Stimulated activated naive B cell treated with anti-CD40 and anti-IgM and Interleukin-4, amounts not matched to agents 10 μg/mL and 1 μg/mL and 100 μg/mL, for 72 hours (primary cell): ENCODE measurements at regions not wholly inside any gene's neighbourhood (a gene's known extent, or its start where the extent isn't known, plus 50 kb on each side); places are given as distances from the start of the nearest gene placed in this dataset.
"Not testable (repeated sequence)": the region's sequence is repeated elsewhere in the genome, so short reads cannot be mapped to it uniquely, and the experiment has no call there.

Source experiments
- ATAC-seq, 2 donors: fragments of 150-1000 bp; cut with Tn5 transposase; replicated peaks; 2 replicates each; pipeline ENCODE4 v1.10.0; 2021; ENCODE audit warnings: moderate library complexity in 1 of 2
- DNase-seq: peaks from one replicate; pipeline ENCODE4 v3.0.0; 2021
- H3K27ac Mint-ChIP-seq: one replicate; pipeline ENCODE4 v1.8.0; 2022; ENCODE audit warnings: mild to moderate bottlenecking, mixed read lengths
- H3K27me3 Mint-ChIP-seq, 2 donors: one replicate each; pipeline ENCODE4 v1.8.0; 2022; ENCODE audit warnings: mixed read lengths in 2 of 2
- H3K36me3 Mint-ChIP-seq, 2 donors: one replicate each; pipeline ENCODE4 v1.8.0; 2022; ENCODE audit warnings: mixed read lengths in 2 of 2, mild to moderate bottlenecking in 1 of 2
- H3K4me1 Mint-ChIP-seq, 2 donors: one replicate each; pipeline ENCODE4 v1.8.0; 2022; ENCODE audit warnings: mixed read lengths in 2 of 2, mild to moderate bottlenecking in 1 of 2
- H3K4me3 Mint-ChIP-seq, 2 donors: one replicate each; pipeline ENCODE4 v1.8.0; 2022; ENCODE audit warnings: mild to moderate bottlenecking in 2 of 2, mixed read lengths in 2 of 2, moderate library complexity in 1 of 2
- H3K9me3 Mint-ChIP-seq, 2 donors: one replicate each; pipeline ENCODE4 v1.8.0; 2022; ENCODE audit warnings: mixed read lengths in 2 of 2, mild to moderate bottlenecking in 1 of 2

- Mint-ChIP-seq H3K9me3 (no peaks in the 10 kb centered on the region), H3K36me3 (no peaks in the 10 kb centered on the region), H3K4me1 (no peaks in the 10 kb centered on the region), H3K27ac (no peak overlapping the region), H3K27me3 (no peaks in the 10 kb centered on the region), H3K4me3 (no peak overlapping the region)
- ATAC-seq, result no peak
- no peak for DNase-seq
Measured at GRCh38 chr3:168688267-168688666, 592.5 kb upstream of the GOLIM4 start.

GRCh38 chr3:168684519-168684918 lies 588.8 kb upstream of the GOLIM4 start:
- no peaks in the 10 kb centered on the region for H3K4me1 Mint-ChIP-seq
- H3K9me3 Mint-ChIP-seq, result peaks cover 0 to 3% of the 10 kb centered on the region in 2 donors
- no peaks in the 10 kb centered on the region for H3K36me3 Mint-ChIP-seq
- DNase-seq, result no peak
- no peak overlapping the region for H3K27ac Mint-ChIP-seq
- ATAC-seq, result no peak
- no peaks in the 10 kb centered on the region for H3K27me3 Mint-ChIP-seq
- H3K4me3 Mint-ChIP-seq, result no peak overlapping the region

- H3K9me3 Mint-ChIP-seq, result peaks cover 0 to 3% of the 10 kb centered on the region in 2 donors
- no peaks in the 10 kb centered on the region for H3K36me3 Mint-ChIP-seq
Measured at GRCh38 chr3:168678730-168679129, 583.0 kb upstream of the GOLIM4 start.

GRCh38 chr3:168671091-168671490 lies 575.4 kb upstream of the GOLIM4 start:
- Mint-ChIP-seq H3K4me3 (no peak overlapping the region), H3K27me3 (no peaks in the 10 kb centered on the region), H3K27ac (no peak overlapping the region), H3K36me3 (no peaks in the 10 kb centered on the region), H3K4me1 (no peaks in the 10 kb centered on the region), H3K9me3 (no peaks in the 10 kb centered on the region)
- DNase-seq, result no peak
- ATAC-seq, result no peak

More at GRCh38 chr3:168678730-168679129, 583.0 kb upstream of the GOLIM4 start:
- Mint-ChIP-seq H3K27me3 (no peaks in the 10 kb centered on the region), H3K4me1 (no peaks in the 10 kb centered on the region), H3K4me3 (no peak overlapping the region), H3K27ac (no peak overlapping the region)
- no peak for DNase-seq
- no peak for ATAC-seq

GRCh38 chr3:168660879-168661657 lies 565.3 kb upstream of the GOLIM4 start:
- H3K27ac Mint-ChIP-seq, result not testable (repeated sequence)

GRCh38 chr3:168659015-168659414 lies 563.3 kb upstream of the GOLIM4 start:
- ATAC-seq (no peak), DNase-seq (no peak)
- Mint-ChIP-seq H3K27ac (no peak overlapping the region), H3K36me3 (no peaks in the 10 kb centered on the region), H3K4me1 (no peaks in the 10 kb centered on the region), H3K27me3 (no peaks in the 10 kb centered on the region), H3K9me3 (peaks cover 0 to 4% of the 10 kb centered on the region in 2 donors), H3K4me3 (no peak overlapping the region)

More at GRCh38 chr3:168660879-168661657, 565.3 kb upstream of the GOLIM4 start:
- H3K36me3 Mint-ChIP-seq, ATAC-seq, H3K4me1 Mint-ChIP-seq, DNase-seq, H3K27me3 Mint-ChIP-seq, H3K9me3 Mint-ChIP-seq, H3K4me3 Mint-ChIP-seq: not testable (repeated sequence)

GRCh38 chr3:168655611-168656010 lies 559.9 kb upstream of the GOLIM4 start:
- Mint-ChIP-seq H3K4me3 (no peak overlapping the region), H3K27ac (no peak overlapping the region), H3K27me3 (no peaks in the 10 kb centered on the region), H3K4me1 (no peaks in the 10 kb centered on the region), H3K36me3 (no peaks in the 10 kb centered on the region), H3K9me3 (no peaks in the 10 kb centered on the region)
- no peak for DNase-seq
- no peak for ATAC-seq

GRCh38 chr3:168654700-168655099 lies 559.0 kb upstream of the GOLIM4 start:
- no peaks in the 10 kb centered on the region for H3K27me3 Mint-ChIP-seq
- H3K36me3 Mint-ChIP-seq, result no peaks in the 10 kb centered on the region
- no peak overlapping the region for H3K27ac Mint-ChIP-seq
- no peak overlapping the region for H3K4me3 Mint-ChIP-seq
- DNase-seq, result no peak
- no peaks in the 10 kb centered on the region for H3K9me3 Mint-ChIP-seq
- H3K4me1 Mint-ChIP-seq, result no peaks in the 10 kb centered on the region
- no peak for ATAC-seq

GRCh38 chr3:168653255-168653654 lies 557.5 kb upstream of the GOLIM4 start:
- no peaks in the 10 kb centered on the region for H3K36me3 Mint-ChIP-seq
- no peaks in the 10 kb centered on the region for H3K4me1 Mint-ChIP-seq
- no peaks in the 10 kb centered on the region for H3K27me3 Mint-ChIP-seq
- no peaks in the 10 kb centered on the region for H3K9me3 Mint-ChIP-seq
- ATAC-seq, result no peak
- DNase-seq, result no peak
- H3K4me3 Mint-ChIP-seq, result no peak overlapping the region
- no peak overlapping the region for H3K27ac Mint-ChIP-seq

GRCh38 chr3:168648321-168648720 lies 552.6 kb upstream of the GOLIM4 start:
- H3K4me3 Mint-ChIP-seq, result no peak overlapping the region

GRCh38 chr3:168647582-168647981 lies 551.9 kb upstream of the GOLIM4 start:
- H3K4me3 Mint-ChIP-seq, result no peak overlapping the region
- H3K36me3 Mint-ChIP-seq, result no peaks in the 10 kb centered on the region
- H3K9me3 Mint-ChIP-seq, result no peaks in the 10 kb centered on the region
- no peak for DNase-seq
- H3K27ac Mint-ChIP-seq, result no peak overlapping the region
- ATAC-seq, result no peak
- H3K27me3 Mint-ChIP-seq, result no peaks in the 10 kb centered on the region
- H3K4me1 Mint-ChIP-seq, result no peaks in the 10 kb centered on the region

More at GRCh38 chr3:168648321-168648720, 552.6 kb upstream of the GOLIM4 start:
- Mint-ChIP-seq H3K4me1 (no peaks in the 10 kb centered on the region), H3K9me3 (no peaks in the 10 kb centered on the region), H3K27ac (no peak overlapping the region), H3K36me3 (no peaks in the 10 kb centered on the region), H3K27me3 (no peaks in the 10 kb centered on the region)
- ATAC-seq (no peak), DNase-seq (no peak)

- Mint-ChIP-seq H3K9me3 (no peaks in the 10 kb centered on the region), H3K36me3 (no peaks in the 10 kb centered on the region), H3K27ac (no peak overlapping the region), H3K4me1 (no peaks in the 10 kb centered on the region), H3K27me3 (no peaks in the 10 kb centered on the region), H3K4me3 (no peak overlapping the region)
- no peak for DNase-seq
- no peak for ATAC-seq
Measured at GRCh38 chr3:168645180-168645579, 549.5 kb upstream of the GOLIM4 start.

GRCh38 chr3:168628549-168628948 lies 532.8 kb upstream of the GOLIM4 start:
- Mint-ChIP-seq H3K4me3 (no peak overlapping the region), H3K4me1 (no peaks in the 10 kb centered on the region), H3K27ac (no peak overlapping the region), H3K27me3 (no peaks in the 10 kb centered on the region), H3K36me3 (no peaks in the 10 kb centered on the region), H3K9me3 (no peaks in the 10 kb centered on the region)
- ATAC-seq (no peak), DNase-seq (no peak)

- Mint-ChIP-seq H3K27ac (no peak overlapping the region), H3K4me1 (no peaks in the 10 kb centered on the region), H3K36me3 (no peaks in the 10 kb centered on the region), H3K9me3 (no peaks in the 10 kb centered on the region), H3K27me3 (no peaks in the 10 kb centered on the region), H3K4me3 (no peak overlapping the region)
- ATAC-seq (no peak), DNase-seq (no peak)
Measured at GRCh38 chr3:168625477-168625876, 529.8 kb upstream of the GOLIM4 start.

- H3K27ac Mint-ChIP-seq, result no peak overlapping the region
- ATAC-seq (no peak), DNase-seq (no peak)
- H3K4me3 Mint-ChIP-seq, result no peak overlapping the region
- H3K9me3 Mint-ChIP-seq, result no peaks in the 10 kb centered on the region
- H3K4me1 Mint-ChIP-seq, result no peaks in the 10 kb centered on the region
- no peaks in the 10 kb centered on the region for H3K36me3 Mint-ChIP-seq
- no peaks in the 10 kb centered on the region for H3K27me3 Mint-ChIP-seq
Measured at GRCh38 chr3:168624892-168625448, 529.2 kb upstream of the GOLIM4 start.
